Muscle layer of colon (tissue), 2 donors: ENCODE measurements at regions not wholly inside any gene's neighbourhood (a gene's known extent, or its start where the extent isn't known, plus 50 kb on each side); places are given as distances from the start of the nearest gene placed in this dataset.
"Not testable (repeated sequence)": the region's sequence is repeated elsewhere in the genome, so short reads cannot be mapped to it uniquely, and the experiment has no call there.

Experiments
- H3K27ac ChIP-seq: one replicate; pipeline ENCODE4 v1.7.0; 2013; ENCODE audit warnings: low read depth, mild to moderate bottlenecking, low read length, moderate library complexity
- H3K27me3 ChIP-seq, 2 donors: one replicate each; pipeline ENCODE4 v1.7.0; 2013; ENCODE audit warnings: low read length in 2 of 2, mild to moderate bottlenecking in 2 of 2; ENCODE audit not compliant: insufficient read depth in 2 of 2, control insufficient read depth in 1 of 2
- H3K36me3 ChIP-seq: one replicate; pipeline ENCODE4 v1.7.0; 2013; ENCODE audit warnings: mild to moderate bottlenecking, low read length; ENCODE audit not compliant: insufficient read depth
- H3K4me1 ChIP-seq: one replicate; pipeline ENCODE4 v1.7.0; 2013; ENCODE audit warnings: mild to moderate bottlenecking, low read length; ENCODE audit not compliant: insufficient read depth
- H3K4me3 ChIP-seq, 2 donors: one replicate each; pipeline ENCODE4 v1.7.0; 2013; ENCODE audit warnings: low read length in 2 of 2, low read depth in 1 of 2, mild to moderate bottlenecking in 1 of 2, moderate library complexity in 1 of 2
- H3K9ac ChIP-seq: one replicate; pipeline ENCODE4 v1.7.0; 2013; ENCODE audit warnings: low read length
- H3K9me3 ChIP-seq: one replicate; pipeline ENCODE4 v1.7.0; 2013; ENCODE audit warnings: mild to moderate bottlenecking, low read length
- donor health status: abdominal sarcoma.
- donor health status: Adenocarcinoma of cecum.

GRCh38 chr5:57715296-57715695, 232.7 kb upstream of the ACTBL2 start:
- Histone ChIP-seq H3K4me3 (no peak overlapping the region), H3K27ac (no peak overlapping the region), H3K4me1 (no peaks in the 10 kb centered on the region), H3K9ac (no peak overlapping the region), H3K27me3 (no peaks in the 10 kb centered on the region), H3K36me3 (no peaks in the 10 kb centered on the region), H3K9me3 (no peaks in the 10 kb centered on the region)

GRCh38 chr5:57713535-57713934, 230.9 kb upstream of the ACTBL2 start:
- not testable (repeated sequence) for H3K27me3 ChIP-seq, H3K27ac ChIP-seq, H3K9ac ChIP-seq, H3K9me3 ChIP-seq, H3K36me3 ChIP-seq, H3K4me1 ChIP-seq, H3K4me3 ChIP-seq

- H3K9me3 ChIP-seq = no peaks in the 10 kb centered on the region
- H3K4me1 ChIP-seq = no peaks in the 10 kb centered on the region
- H3K9ac ChIP-seq = no peak overlapping the region
- no peak overlapping the region for H3K27ac ChIP-seq
- H3K4me3 ChIP-seq = no peak overlapping the region
- no peaks in the 10 kb centered on the region for H3K27me3 ChIP-seq
- H3K36me3 ChIP-seq = no peaks in the 10 kb centered on the region
Measured at GRCh38 chr5:57711946-57712345, 229.3 kb upstream of the ACTBL2 start.

- Histone ChIP-seq H3K9ac (no peak overlapping the region), H3K36me3 (no peaks in the 10 kb centered on the region), H3K4me3 (no peak overlapping the region), H3K4me1 (no peaks in the 10 kb centered on the region), H3K27me3 (no peaks in the 10 kb centered on the region), H3K9me3 (no peaks in the 10 kb centered on the region), H3K27ac (no peak overlapping the region)
Measured at GRCh38 chr5:57711471-57711870, 228.9 kb upstream of the ACTBL2 start.

GRCh38 chr5:57710126-57710525, 227.5 kb upstream of the ACTBL2 start:
- H3K27me3 ChIP-seq = no peaks in the 10 kb centered on the region
- no peaks in the 10 kb centered on the region for H3K36me3 ChIP-seq
- H3K27ac ChIP-seq = no peak overlapping the region
- no peaks in the 10 kb centered on the region for H3K9me3 ChIP-seq
- no peak overlapping the region for H3K4me3 ChIP-seq
- no peak overlapping the region for H3K9ac ChIP-seq
- H3K4me1 ChIP-seq = no peaks in the 10 kb centered on the region

GRCh38 chr5:57705769-57706168, 223.2 kb upstream of the ACTBL2 start:
- Histone ChIP-seq H3K27ac (no peak overlapping the region), H3K27me3 (no peaks in the 10 kb centered on the region), H3K4me1 (no peaks in the 10 kb centered on the region), H3K4me3 (no peak overlapping the region), H3K36me3 (no peaks in the 10 kb centered on the region), H3K9me3 (no peaks in the 10 kb centered on the region), H3K9ac (no peak overlapping the region)

- H3K4me1 ChIP-seq = no peaks in the 10 kb centered on the region
- no peaks in the 10 kb centered on the region for H3K9me3 ChIP-seq
- no peak overlapping the region for H3K4me3 ChIP-seq
- H3K27ac ChIP-seq = no peak overlapping the region
- no peak overlapping the region for H3K9ac ChIP-seq
- no peaks in the 10 kb centered on the region for H3K36me3 ChIP-seq
- H3K27me3 ChIP-seq = no peaks in the 10 kb centered on the region
Measured at GRCh38 chr5:57703721-57704120, 221.1 kb upstream of the ACTBL2 start.

GRCh38 chr5:57700484-57700883, 217.9 kb upstream of the ACTBL2 start:
- no peak overlapping the region for H3K4me3 ChIP-seq
- H3K27me3 ChIP-seq = no peaks in the 10 kb centered on the region
- H3K36me3 ChIP-seq = no peaks in the 10 kb centered on the region
- H3K4me1 ChIP-seq = peaks cover 7% of the 10 kb centered on the region
- no peak overlapping the region for H3K9ac ChIP-seq
- no peak overlapping the region for H3K27ac ChIP-seq
- no peaks in the 10 kb centered on the region for H3K9me3 ChIP-seq

GRCh38 chr5:57700072-57700471, 217.5 kb upstream of the ACTBL2 start:
- H3K9ac ChIP-seq = no peak overlapping the region
- no peaks in the 10 kb centered on the region for H3K36me3 ChIP-seq
- H3K27me3 ChIP-seq = no peaks in the 10 kb centered on the region
- H3K4me3 ChIP-seq = no peak overlapping the region
- no peaks in the 10 kb centered on the region for H3K9me3 ChIP-seq
- peaks cover 11% of the 10 kb centered on the region for H3K4me1 ChIP-seq
- H3K27ac ChIP-seq = no peak overlapping the region

GRCh38 chr5:57698802-57699201, 216.2 kb upstream of the ACTBL2 start:
- H3K9ac ChIP-seq = no peak overlapping the region
- no peaks in the 10 kb centered on the region for H3K9me3 ChIP-seq
- no peaks in the 10 kb centered on the region for H3K27me3 ChIP-seq
- H3K4me3 ChIP-seq = no peak overlapping the region
- no peaks in the 10 kb centered on the region for H3K36me3 ChIP-seq
- H3K4me1 ChIP-seq = peaks cover 15% of the 10 kb centered on the region
- H3K27ac ChIP-seq = no peak overlapping the region

- Histone ChIP-seq H3K27ac (no peak overlapping the region), H3K9me3 (no peaks in the 10 kb centered on the region), H3K4me1 (peaks cover 15% of the 10 kb centered on the region), H3K4me3 (no peak overlapping the region), H3K27me3 (no peaks in the 10 kb centered on the region), H3K36me3 (no peaks in the 10 kb centered on the region), H3K9ac (no peak overlapping the region)
Measured at GRCh38 chr5:57698086-57698485, 215.5 kb upstream of the ACTBL2 start.

- Histone ChIP-seq H3K4me3 (no peak overlapping the region), H3K4me1 (peaks cover 15% of the 10 kb centered on the region), H3K9ac (no peak overlapping the region), H3K36me3 (no peaks in the 10 kb centered on the region), H3K27ac (peak overlapping the region; percentile 9), H3K27me3 (no peaks in the 10 kb centered on the region), H3K9me3 (no peaks in the 10 kb centered on the region)
Measured at GRCh38 chr5:57696825-57697570, 214.4 kb upstream of the ACTBL2 start.
